Osteocyte (in vitro differentiated cells): ENCODE measurements at regions not wholly inside any gene's neighbourhood (a gene's known extent, or its start where the extent isn't known, plus 50 kb on each side); places are given as distances from the start of the nearest gene placed in this dataset.

Experiments
- DNase-seq: peaks from one replicate; pipeline ENCODE4 v3.0.0; 2021; ENCODE audit warnings: mixed read lengths; ENCODE audit not compliant: unreplicated experiment; ENCODE audit errors: extremely low spot score
- H3K27ac Mint-ChIP-seq: one replicate; pipeline ENCODE4 v1.8.0; 2021; ENCODE audit warnings: mild to moderate bottlenecking, mixed read lengths; ENCODE audit not compliant: unreplicated experiment
- H3K27me3 Mint-ChIP-seq: one replicate; pipeline ENCODE4 v1.8.0; 2021; ENCODE audit warnings: mixed read lengths; ENCODE audit not compliant: unreplicated experiment
- H3K36me3 Mint-ChIP-seq: one replicate; pipeline ENCODE4 v1.8.0; 2021; ENCODE audit warnings: mixed read lengths; ENCODE audit not compliant: unreplicated experiment
- H3K4me1 Mint-ChIP-seq: one replicate; pipeline ENCODE4 v1.8.0; 2021; ENCODE audit warnings: mixed read lengths; ENCODE audit not compliant: unreplicated experiment
- H3K4me3 Mint-ChIP-seq: one replicate; pipeline ENCODE4 v1.8.0; 2021; ENCODE audit warnings: mild to moderate bottlenecking, moderate library complexity, mixed read lengths; ENCODE audit not compliant: unreplicated experiment
- H3K9me3 Mint-ChIP-seq: one replicate; pipeline ENCODE4 v1.8.0; 2021; ENCODE audit warnings: mixed read lengths; ENCODE audit not compliant: unreplicated experiment
- TF ChIP-seq, protein P1 (sequence below): fragments of 200-600 bp; sonication (generic); IDR thresholded peaks from 2 replicates; pipeline ENCODE4 v1.5.0; 2021; ENCODE audit warnings: antibody characterized with exemption, mild to moderate bottlenecking, moderate library complexity

DNA sequence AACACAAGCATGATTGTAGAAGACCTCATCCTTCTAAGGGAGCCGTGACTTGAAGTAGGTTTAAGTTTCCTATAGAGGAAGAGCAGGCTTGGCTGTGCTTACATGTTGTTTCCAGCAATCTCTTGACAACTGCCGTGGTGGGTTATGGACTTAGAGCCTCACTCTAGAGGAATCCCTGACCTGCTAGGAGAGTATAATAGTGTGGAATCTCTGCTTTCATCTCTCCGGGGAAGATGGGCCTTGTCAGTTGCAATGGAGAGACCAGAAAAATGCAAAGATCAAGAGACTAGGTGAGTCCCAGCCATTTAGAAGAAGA is 137.6 kb downstream of the MIS18A start:
- DNase-seq, result no peak
- Mint-ChIP-seq H3K27me3 (peaks cover 2% of the 10 kb centered on the region), H3K36me3 (no peaks in the 10 kb centered on the region), H3K27ac (no peak overlapping the region), H3K9me3 (no peaks in the 10 kb centered on the region), H3K4me3 (no peak overlapping the region), H3K4me1 (peaks cover 24% of the 10 kb centered on the region)
- TF ChIP-seq, protein P1, sequence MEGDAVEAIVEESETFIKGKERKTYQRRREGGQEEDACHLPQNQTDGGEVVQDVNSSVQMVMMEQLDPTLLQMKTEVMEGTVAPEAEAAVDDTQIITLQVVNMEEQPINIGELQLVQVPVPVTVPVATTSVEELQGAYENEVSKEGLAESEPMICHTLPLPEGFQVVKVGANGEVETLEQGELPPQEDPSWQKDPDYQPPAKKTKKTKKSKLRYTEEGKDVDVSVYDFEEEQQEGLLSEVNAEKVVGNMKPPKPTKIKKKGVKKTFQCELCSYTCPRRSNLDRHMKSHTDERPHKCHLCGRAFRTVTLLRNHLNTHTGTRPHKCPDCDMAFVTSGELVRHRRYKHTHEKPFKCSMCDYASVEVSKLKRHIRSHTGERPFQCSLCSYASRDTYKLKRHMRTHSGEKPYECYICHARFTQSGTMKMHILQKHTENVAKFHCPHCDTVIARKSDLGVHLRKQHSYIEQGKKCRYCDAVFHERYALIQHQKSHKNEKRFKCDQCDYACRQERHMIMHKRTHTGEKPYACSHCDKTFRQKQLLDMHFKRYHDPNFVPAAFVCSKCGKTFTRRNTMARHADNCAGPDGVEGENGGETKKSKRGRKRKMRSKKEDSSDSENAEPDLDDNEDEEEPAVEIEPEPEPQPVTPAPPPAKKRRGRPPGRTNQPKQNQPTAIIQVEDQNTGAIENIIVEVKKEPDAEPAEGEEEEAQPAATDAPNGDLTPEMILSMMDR, result no peak

DNA sequence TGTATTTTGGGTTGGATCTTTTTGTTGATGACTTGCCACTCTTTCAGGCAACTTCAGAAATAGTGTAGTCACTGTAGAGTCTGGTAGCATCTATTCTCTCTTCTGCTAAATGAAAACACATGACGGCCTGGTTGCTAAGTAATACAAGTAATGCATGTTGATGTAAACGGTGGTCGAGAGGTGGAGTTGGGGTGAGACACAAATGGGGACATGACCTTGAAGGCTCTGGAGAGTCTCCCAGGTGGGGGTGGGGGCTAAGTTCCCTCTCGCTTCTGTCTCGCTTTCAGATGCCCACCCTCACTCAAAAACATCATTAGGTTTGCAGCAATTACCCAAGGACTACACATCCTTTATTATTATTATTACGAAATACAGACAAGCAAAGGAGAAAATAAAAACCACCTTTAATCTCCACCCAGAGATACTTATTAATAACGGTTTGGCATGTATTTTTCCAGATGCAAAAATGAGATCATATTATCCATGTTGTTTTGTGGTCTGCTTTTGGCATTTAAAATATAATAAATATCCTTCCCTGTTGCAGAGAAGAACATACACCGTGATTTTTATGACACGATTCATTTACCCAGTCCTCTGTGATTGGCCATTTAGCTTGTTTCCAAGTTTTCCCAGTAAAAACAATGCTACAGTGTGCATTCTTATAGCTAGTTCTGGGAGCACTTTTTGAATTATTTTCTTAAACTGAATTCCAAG is 138.1 kb downstream of the MIS18A start:
- Mint-ChIP-seq H3K4me3 (no peak overlapping the region), H3K4me1 (peaks cover 29% of the 10 kb centered on the region), H3K36me3 (no peaks in the 10 kb centered on the region), H3K27me3 (peaks cover 2% of the 10 kb centered on the region), H3K27ac (no peak overlapping the region), H3K9me3 (no peaks in the 10 kb centered on the region)
- TF ChIP-seq, protein P1, result no peak
- no peak for DNase-seq

DNA sequence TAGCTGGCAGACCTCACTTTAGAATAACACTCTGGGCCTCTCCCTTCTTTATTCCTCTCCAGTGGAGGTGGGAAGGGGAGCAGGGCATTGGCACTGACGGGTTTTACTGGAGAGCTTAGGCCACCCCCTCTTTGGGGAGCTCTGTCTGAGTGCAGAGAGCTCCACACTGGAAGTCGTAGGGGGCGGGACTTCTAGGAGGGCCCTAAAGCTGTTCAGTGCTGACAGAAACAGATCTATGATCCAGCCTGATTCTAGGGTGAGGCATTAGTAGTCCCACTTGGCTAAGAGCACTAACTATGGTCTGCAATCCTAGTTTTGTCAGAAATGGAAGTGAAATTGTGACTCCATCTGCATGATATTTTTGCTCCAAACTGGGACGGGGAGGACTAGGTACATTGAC is 138.7 kb downstream of the MIS18A start:
- TF ChIP-seq, protein P1, result no peak
- Mint-ChIP-seq H3K4me3 (no peak overlapping the region), H3K9me3 (no peaks in the 10 kb centered on the region), H3K27ac (no peak overlapping the region), H3K36me3 (no peaks in the 10 kb centered on the region), H3K4me1 (peaks cover 34% of the 10 kb centered on the region), H3K27me3 (peaks cover 2% of the 10 kb centered on the region)
- DNase-seq, result no peak

DNA sequence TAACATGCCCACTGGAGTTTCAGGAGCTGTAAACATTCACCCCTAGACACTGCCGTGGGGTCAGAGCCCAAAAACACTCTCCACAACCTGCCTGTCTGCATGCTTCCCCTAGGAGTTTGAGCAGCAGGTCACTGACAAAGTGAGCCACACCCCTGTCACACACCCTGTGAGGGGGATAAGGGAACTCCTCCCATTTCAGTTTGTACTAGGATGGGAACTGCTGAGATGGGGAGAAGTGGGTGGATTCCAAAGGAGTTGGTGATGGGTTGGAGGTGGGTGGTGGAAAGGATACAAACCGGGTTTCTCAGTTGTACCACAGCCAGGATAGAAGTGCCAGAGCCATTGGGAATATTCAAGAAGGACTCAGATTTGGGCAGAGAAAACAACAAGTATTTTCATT is 140.2 kb downstream of the MIS18A start:
- H3K4me3 Mint-ChIP-seq, result no peak overlapping the region
- TF ChIP-seq, protein P1, result no peak
- no peaks in the 10 kb centered on the region for H3K36me3 Mint-ChIP-seq
- no peak for DNase-seq
- H3K4me1 Mint-ChIP-seq, result peaks cover 33% of the 10 kb centered on the region
- no peak overlapping the region for H3K27ac Mint-ChIP-seq
- no peaks in the 10 kb centered on the region for H3K9me3 Mint-ChIP-seq
- H3K27me3 Mint-ChIP-seq, result peaks cover 2% of the 10 kb centered on the region

DNA sequence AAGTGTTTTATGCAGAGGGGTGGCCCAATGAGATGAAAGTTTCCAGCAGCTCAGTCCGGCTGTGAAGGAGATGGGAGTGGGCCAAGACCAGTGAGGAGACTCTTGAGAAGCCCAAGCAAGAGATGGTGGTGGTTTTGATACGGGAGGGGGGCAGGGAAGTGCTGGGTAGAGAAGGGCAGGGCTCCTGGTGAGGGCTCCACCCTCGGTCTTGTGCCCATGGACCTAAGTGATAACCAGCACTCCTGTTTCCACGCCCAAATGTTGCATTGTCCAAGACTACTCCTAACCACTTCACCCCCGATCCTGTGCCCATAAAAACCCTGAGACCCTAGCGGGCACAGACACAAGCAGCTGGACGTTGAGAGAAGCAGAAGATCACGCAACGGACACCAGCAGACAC is 140.9 kb downstream of the MIS18A start:
- Mint-ChIP-seq H3K9me3 (no peaks in the 10 kb centered on the region), H3K4me3 (no peak overlapping the region), H3K27ac (peak overlapping the region; percentile 8), H3K36me3 (no peaks in the 10 kb centered on the region), H3K4me1 (peaks cover 28% of the 10 kb centered on the region), H3K27me3 (peaks cover 2% of the 10 kb centered on the region)
- TF ChIP-seq, protein P1, result no peak
- no peak for DNase-seq
